Esophagus muscularis mucosa (tissue), 4 donors: ENCODE measurements at regions not wholly inside any gene's neighbourhood (a gene's known extent, or its start where the extent isn't known, plus 50 kb on each side); places are given as distances from the start of the nearest gene placed in this dataset.

Experiments
- EP300 ChIP-seq: sonication (generic); formaldehyde crosslinking; IDR thresholded peaks from one replicate; pipeline ENCODE4 v1.6.1; 2017; ENCODE audit warnings: antibody characterized with exemption
- POLR2A ChIP-seq: fragments of 450-650 bp; IDR thresholded peaks from one replicate; pipeline ENCODE4 v1.6.1; 2017; ENCODE audit warnings: antibody characterized with exemption, moderate library complexity, mild to moderate bottlenecking, low read depth
- POLR2AphosphoS5 ChIP-seq, 2 donors: sonication (generic); formaldehyde crosslinking; IDR thresholded peaks; one replicate each; pipeline ENCODE4 v1.6.1; 2017; ENCODE audit warnings: antibody characterized with exemption in 2 of 2
- TF ChIP-seq, protein P1 (sequence below), 3 experiments: fragments of 200-600 bp in 2 of 3; fragments of 450-650 bp in 1 of 3; sonication (generic) in 2 of 3; IDR thresholded peaks; one replicate each; pipeline ENCODE4 v1.5.1; 2017 to 2019; ENCODE audit warnings: antibody characterized with exemption in 3 of 3, mild to moderate bottlenecking in 2 of 3, moderate library complexity in 1 of 3

DNA sequence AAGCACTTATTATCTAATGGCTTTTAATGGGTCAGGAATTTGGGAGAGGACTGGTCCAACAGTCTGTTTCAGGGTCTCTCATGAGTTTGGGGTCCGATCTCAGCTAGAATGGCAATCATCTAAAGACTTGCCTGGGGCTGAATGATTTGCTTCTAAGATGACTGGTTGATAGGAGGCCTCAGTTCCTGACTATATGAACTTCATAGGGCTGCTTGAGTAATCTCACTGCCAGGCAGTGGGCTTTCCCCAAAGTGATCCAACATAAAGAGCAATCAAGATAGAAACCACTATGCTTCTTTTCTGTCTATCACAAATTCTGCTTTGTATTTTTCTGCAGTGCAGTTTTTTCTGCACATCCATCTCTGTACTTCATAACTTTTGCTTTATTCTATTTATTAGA is 793.5 kb upstream of the CHAC2 start:
- no peak for TF ChIP-seq POLR2A
- TF ChIP-seq, protein P1, sequence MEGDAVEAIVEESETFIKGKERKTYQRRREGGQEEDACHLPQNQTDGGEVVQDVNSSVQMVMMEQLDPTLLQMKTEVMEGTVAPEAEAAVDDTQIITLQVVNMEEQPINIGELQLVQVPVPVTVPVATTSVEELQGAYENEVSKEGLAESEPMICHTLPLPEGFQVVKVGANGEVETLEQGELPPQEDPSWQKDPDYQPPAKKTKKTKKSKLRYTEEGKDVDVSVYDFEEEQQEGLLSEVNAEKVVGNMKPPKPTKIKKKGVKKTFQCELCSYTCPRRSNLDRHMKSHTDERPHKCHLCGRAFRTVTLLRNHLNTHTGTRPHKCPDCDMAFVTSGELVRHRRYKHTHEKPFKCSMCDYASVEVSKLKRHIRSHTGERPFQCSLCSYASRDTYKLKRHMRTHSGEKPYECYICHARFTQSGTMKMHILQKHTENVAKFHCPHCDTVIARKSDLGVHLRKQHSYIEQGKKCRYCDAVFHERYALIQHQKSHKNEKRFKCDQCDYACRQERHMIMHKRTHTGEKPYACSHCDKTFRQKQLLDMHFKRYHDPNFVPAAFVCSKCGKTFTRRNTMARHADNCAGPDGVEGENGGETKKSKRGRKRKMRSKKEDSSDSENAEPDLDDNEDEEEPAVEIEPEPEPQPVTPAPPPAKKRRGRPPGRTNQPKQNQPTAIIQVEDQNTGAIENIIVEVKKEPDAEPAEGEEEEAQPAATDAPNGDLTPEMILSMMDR (IDR thresholded peaks at IDR 0.05): no peak
- TF ChIP-seq POLR2AphosphoS5 (IDR thresholded peaks at IDR 0.05): no peak
- no peak for TF ChIP-seq EP300
